ENCODE measurements at regions not wholly inside any gene's neighbourhood (a gene's known extent, or its start where the extent isn't known, plus 50 kb on each side); places are given as distances from the start of the nearest gene placed in this dataset.

DNA sequence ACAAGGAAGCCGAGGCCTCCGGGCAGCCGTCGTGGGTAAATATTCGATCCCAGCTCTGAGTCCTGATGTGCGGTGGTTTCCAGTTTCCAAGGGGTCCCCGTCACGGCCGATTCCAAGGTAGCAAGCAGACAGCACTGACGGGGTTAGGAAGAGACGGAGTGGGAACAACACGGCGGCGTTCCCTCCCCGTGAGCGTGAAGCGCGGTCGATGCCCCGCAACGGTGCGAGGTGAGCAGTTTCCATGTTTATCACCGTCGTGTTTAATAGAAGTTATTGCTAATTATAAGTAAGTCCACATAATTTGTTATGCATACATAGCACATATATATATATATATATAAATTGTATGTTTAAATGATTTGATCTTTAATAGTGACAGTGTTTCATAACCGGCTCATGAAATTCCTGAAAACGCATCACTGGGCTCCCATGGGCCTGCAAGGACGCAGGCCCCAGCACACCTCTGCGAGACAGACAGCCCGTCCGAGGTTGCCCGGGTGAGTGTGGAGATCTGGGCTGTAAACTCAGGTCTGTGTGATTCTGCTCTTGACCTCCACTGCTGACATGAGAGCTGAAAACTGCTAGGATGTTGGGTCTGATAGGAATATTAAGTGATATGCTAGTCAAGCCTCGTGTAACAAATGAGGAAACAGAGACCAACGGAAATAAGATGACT is 243.5 kb upstream of the SALL3 start:
- Mint-ChIP-seq H3K9me3 (peaks cover 0 to 3% (median 0%) of the 10 kb centered on the region in 11 donors), H3K4me3 (no peak overlapping the region), H3K27me3 (peaks cover 0 to 13% (median 0%) of the 10 kb centered on the region in 5 donors), H3K27ac (no peak overlapping the region), H3K4me1 (peaks cover 0 to 2% (median 0%) of the 10 kb centered on the region in 7 donors), H3K36me3 (no peaks in the 10 kb centered on the region)
- H3K4me1 ChIP-seq (ENCODE audit: control insufficient read depth in 2 of 2, insufficient read depth in 2 of 2, low read length in 2 of 2): no peaks in the 10 kb centered on the region
- ATAC-seq (no peak), DNase-seq (no peak)
- H3K27ac ChIP-seq (ENCODE audit: low read depth, low read length): no peak overlapping the region
- no peaks in the 10 kb centered on the region for H3K27me3 ChIP-seq (ENCODE audit: control insufficient read depth in 2 of 2, insufficient read depth in 2 of 2, low read length in 2 of 2)
- H3K4me3 ChIP-seq (ENCODE audit: low read length): no peak overlapping the region
- H3K9me3 ChIP-seq (ENCODE audit: control insufficient read depth in 2 of 3, low read length in 3 of 3): no peaks in the 10 kb centered on the region
- POLR2A ChIA-PET: no interaction called here
- H3K36me3 ChIP-seq (ENCODE audit: control insufficient read depth in 2 of 3, insufficient read depth in 3 of 3, low read length in 3 of 3): no peaks in the 10 kb centered on the region
- CTCF ChIA-PET: no interaction called here
- intact Hi-C loops (cut with micrococcal nuclease): no loop called here

DNA sequence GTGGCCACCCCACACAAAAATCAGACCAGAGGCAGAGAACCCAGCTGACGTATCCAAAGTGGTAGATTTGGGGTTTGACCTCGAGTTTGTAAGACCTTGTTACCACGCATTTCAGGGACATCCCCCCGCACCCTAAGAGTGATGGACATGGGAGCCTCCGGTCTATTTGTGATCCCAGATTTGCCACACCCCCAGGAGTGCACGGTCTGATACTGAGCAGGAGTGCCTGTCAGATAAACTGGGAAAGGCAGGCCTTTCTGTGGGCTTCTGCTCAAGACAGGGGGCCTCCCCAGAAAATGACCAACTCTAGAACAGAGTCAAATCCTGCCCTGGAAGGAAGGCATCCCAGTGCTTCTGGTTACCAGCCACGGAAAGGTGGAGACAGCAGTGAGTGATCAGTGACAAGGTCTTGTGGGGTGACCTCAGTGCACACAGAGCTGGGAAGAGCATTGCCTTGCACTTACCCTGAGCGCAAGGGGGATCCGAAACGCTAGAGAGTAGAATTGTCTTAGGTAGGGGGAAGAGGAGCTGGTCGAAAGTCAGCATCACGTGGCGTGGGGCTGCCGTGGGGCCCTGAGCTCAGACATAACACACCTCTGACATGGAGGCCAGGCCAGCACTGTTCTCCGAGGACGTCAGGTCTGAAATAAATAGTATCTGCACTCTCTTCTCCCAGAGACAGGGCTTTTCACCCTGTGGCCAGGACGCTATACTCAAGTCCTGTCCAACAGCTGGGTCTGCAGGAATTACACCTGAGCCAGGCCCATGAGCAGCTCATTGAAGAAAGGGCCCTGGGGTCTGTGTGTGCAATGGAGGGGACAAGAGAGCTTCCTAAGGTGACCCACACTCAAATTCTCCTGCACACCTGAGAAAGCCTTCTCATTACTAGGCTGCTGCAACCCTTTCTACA is 242.4 kb upstream of the SALL3 start:
- Histone ChIP-seq H3K4me1 (ENCODE audit: control insufficient read depth in 2 of 2, insufficient read depth in 2 of 2, low read length in 2 of 2) (no peaks in the 10 kb centered on the region), H3K27me3 (ENCODE audit: control insufficient read depth in 2 of 2, insufficient read depth in 2 of 2, low read length in 2 of 2) (no peaks in the 10 kb centered on the region), H3K9me3 (ENCODE audit: control insufficient read depth in 2 of 3, low read length in 3 of 3) (no peaks in the 10 kb centered on the region), H3K4me3 (ENCODE audit: low read length) (no peak overlapping the region), H3K36me3 (ENCODE audit: control insufficient read depth in 2 of 3, insufficient read depth in 3 of 3, low read length in 3 of 3) (no peaks in the 10 kb centered on the region), H3K27ac (ENCODE audit: low read depth, low read length) (no peak overlapping the region)
- Mint-ChIP-seq H3K4me1 (peaks cover 0 to 2% (median 0%) of the 10 kb centered on the region in 7 donors), H3K27ac (no peak overlapping the region), H3K4me3 (no peak overlapping the region), H3K36me3 (no peaks in the 10 kb centered on the region), H3K27me3 (peaks cover 0 to 13% (median 0%) of the 10 kb centered on the region in 5 donors), H3K9me3 (peaks cover 0 to 3% (median 0%) of the 10 kb centered on the region in 11 donors)
- ATAC-seq: no peak
- DNase-seq: no peak
- POLR2A ChIA-PET: no interaction called here
- intact Hi-C loops (cut with micrococcal nuclease): no loop called here
- CTCF ChIA-PET: no interaction called here

DNA sequence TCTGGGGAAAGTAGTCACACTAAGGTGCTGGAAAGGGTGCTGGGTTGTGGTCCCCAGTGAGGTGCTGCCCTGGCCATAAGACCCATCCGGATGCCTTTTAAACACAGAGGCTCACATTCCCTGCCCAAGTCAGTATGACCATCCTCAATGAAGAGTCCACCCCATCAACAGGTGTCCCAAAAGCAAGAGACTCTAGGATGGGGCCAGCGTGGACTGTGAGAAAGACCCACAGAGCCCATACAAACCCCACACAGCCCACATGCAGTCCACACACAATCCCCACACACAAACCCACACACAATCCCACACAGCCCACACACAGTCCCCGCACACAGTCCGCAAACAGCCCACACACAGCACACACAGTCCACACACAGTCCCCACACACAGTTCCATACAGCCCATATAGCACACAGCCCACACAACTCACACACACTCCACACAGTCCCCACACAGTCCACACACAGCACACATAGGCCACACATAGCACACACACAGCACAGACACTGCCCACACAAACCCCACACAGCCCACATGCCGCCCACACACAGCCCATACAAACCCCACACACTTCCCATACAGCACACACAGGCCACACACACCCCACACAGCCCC is 241.4 kb upstream of the SALL3 start:
- Histone ChIP-seq H3K27ac (ENCODE audit: low read depth, low read length) (no peak overlapping the region), H3K27me3 (ENCODE audit: control insufficient read depth in 2 of 2, insufficient read depth in 2 of 2, low read length in 2 of 2) (no peaks in the 10 kb centered on the region), H3K4me1 (ENCODE audit: control insufficient read depth in 2 of 2, insufficient read depth in 2 of 2, low read length in 2 of 2) (no peaks in the 10 kb centered on the region), H3K36me3 (ENCODE audit: control insufficient read depth in 2 of 3, insufficient read depth in 3 of 3, low read length in 3 of 3) (no peaks in the 10 kb centered on the region), H3K9me3 (ENCODE audit: control insufficient read depth in 2 of 3, low read length in 3 of 3) (no peaks in the 10 kb centered on the region), H3K4me3 (ENCODE audit: low read length) (no peak overlapping the region)
- Mint-ChIP-seq H3K4me3 (no peak overlapping the region), H3K27ac (no peak overlapping the region), H3K27me3 (peaks cover 0 to 11% (median 0%) of the 10 kb centered on the region in 5 donors), H3K9me3 (peaks cover 0 to 3% (median 0%) of the 10 kb centered on the region in 11 donors), H3K4me1 (peaks cover 0 to 2% (median 0%) of the 10 kb centered on the region in 7 donors), H3K36me3 (no peaks in the 10 kb centered on the region)
- ChIA-PET CTCF (no interaction called here), POLR2A (no interaction called here)
- intact Hi-C loops (cut with micrococcal nuclease): no loop called here
- no peak for ATAC-seq
- no peak for DNase-seq

DNA sequence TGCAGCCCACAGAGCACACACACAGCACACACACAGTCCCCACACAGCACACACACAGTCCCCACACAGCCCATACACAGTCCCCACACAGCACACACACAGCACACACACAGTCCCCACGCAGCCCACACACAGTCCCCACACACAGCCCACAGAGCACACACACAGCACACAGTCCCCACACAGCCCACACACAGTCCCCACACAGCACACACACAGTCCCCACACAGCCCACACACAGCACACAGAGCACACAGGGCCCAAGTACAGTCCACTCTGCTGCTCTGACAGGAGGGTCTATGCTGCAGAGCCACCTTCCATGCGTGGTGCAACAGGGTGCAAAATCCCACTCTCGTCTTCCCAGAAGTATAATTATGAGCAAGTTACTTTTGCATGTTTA is 240.5 kb upstream of the SALL3 start:
- no peaks in the 10 kb centered on the region for H3K27me3 ChIP-seq (ENCODE audit: control insufficient read depth in 2 of 2, insufficient read depth in 2 of 2, low read length in 2 of 2)
- CTCF ChIA-PET: no interaction called here
- ATAC-seq (peak; percentile 17), DNase-seq (no peak)
- no peaks in the 10 kb centered on the region for H3K9me3 ChIP-seq (ENCODE audit: control insufficient read depth in 2 of 3, low read length in 3 of 3)
- Mint-ChIP-seq H3K27ac (no peak overlapping the region), H3K9me3 (peaks cover 0 to 3% (median 0%) of the 10 kb centered on the region in 11 donors), H3K36me3 (no peaks in the 10 kb centered on the region), H3K27me3 (peaks cover 0 to 11% (median 0%) of the 10 kb centered on the region in 5 donors), H3K4me1 (peaks cover 0 to 2% (median 0%) of the 10 kb centered on the region in 7 donors), H3K4me3 (no peak overlapping the region)
- no peak overlapping the region for H3K4me3 ChIP-seq (ENCODE audit: low read length)
- POLR2A ChIA-PET: no interaction called here
- no peaks in the 10 kb centered on the region for H3K4me1 ChIP-seq (ENCODE audit: control insufficient read depth in 2 of 2, insufficient read depth in 2 of 2, low read length in 2 of 2)
- H3K27ac ChIP-seq (ENCODE audit: low read depth, low read length): no peak overlapping the region
- no peaks in the 10 kb centered on the region for H3K36me3 ChIP-seq (ENCODE audit: control insufficient read depth in 2 of 3, insufficient read depth in 3 of 3, low read length in 3 of 3)
- intact Hi-C loops (cut with micrococcal nuclease): no loop called here

DNA sequence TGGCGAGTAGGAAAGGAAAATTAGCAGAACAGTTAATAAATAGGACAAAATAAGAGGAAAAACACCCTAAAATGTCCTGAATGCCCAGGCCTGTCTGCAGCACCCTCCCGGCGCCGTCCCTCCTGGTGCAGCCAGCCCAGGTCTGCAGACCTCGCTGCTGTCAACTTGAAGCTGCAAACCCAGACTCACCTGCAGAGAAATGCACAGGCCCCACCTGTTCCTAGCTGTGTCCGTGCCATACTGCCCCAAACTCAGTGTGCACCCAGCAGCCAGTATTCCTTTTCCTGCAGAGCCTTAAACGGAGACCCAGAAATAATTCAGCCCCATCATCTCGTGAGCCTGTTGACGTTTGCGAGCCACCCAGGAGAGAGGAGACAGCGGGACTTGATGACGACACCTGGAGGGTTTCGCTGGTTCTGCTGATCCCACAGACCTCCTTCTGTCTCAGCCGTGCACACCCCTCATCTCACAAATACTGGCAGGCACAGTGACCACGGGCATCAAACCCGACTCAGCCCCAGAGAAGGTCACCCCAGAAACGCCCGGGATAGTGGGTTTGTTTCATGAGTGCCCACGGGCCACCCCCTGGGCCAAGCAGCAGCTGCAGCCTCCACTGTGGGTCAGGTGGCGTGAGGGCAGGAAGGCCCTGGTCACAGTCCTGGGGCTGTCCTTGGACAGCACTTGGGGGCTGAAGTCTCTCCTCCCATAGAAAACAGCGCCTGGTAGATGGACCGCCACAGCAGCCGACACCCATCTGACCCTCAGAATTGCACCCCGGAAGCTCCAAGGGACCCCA is 239.5 kb upstream of the SALL3 start:
- H3K4me3 ChIP-seq (ENCODE audit: low read length): no peak overlapping the region
- no peaks in the 10 kb centered on the region for H3K4me1 ChIP-seq (ENCODE audit: control insufficient read depth in 2 of 2, insufficient read depth in 2 of 2, low read length in 2 of 2)

DNA sequence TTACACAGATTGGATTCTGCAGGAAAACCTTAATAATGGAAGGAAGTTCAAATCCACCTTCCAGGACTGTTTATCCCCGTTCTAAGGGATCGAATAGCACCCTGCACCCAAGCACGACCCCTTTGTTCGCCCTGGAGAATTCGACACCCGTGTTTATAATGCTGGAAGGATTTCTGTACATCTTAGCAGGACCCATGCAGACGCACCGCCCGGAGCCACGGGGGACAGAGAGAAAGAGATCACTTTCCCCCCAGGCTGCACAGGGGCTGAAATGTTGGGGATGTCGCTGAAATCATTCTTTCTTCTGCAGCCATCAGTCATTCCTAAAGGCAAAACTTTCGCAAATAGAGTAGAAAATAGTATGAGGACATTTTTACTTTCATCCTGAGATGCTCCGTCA is 238.7 kb upstream of the SALL3 start:
- no peaks in the 10 kb centered on the region for H3K9me3 ChIP-seq (ENCODE audit: control insufficient read depth in 2 of 3, low read length in 3 of 3)
- DNase-seq (no peak), ATAC-seq (no peak)
- no peak overlapping the region for H3K4me3 Mint-ChIP-seq
- no peak overlapping the region for H3K4me3 ChIP-seq (ENCODE audit: low read length)
- H3K4me1 ChIP-seq (ENCODE audit: control insufficient read depth in 2 of 2, insufficient read depth in 2 of 2, low read length in 2 of 2): no peaks in the 10 kb centered on the region
- H3K27ac ChIP-seq (ENCODE audit: low read depth, low read length): no peak overlapping the region
- H3K36me3 Mint-ChIP-seq: no peaks in the 10 kb centered on the region
- ChIA-PET CTCF (no interaction called here), POLR2A (no interaction called here)
- H3K27me3 Mint-ChIP-seq: peaks cover 0 to 11% (median 0%) of the 10 kb centered on the region in 5 donors
- peaks cover 0 to 2% (median 0%) of the 10 kb centered on the region in 7 donors for H3K4me1 Mint-ChIP-seq
- intact Hi-C loops (cut with micrococcal nuclease): no loop called here
- H3K27me3 ChIP-seq (ENCODE audit: control insufficient read depth in 2 of 2, insufficient read depth in 2 of 2, low read length in 2 of 2): no peaks in the 10 kb centered on the region
- no peak overlapping the region for H3K27ac Mint-ChIP-seq
- H3K9me3 Mint-ChIP-seq: peaks cover 0 to 3% (median 0%) of the 10 kb centered on the region in 11 donors
- no peaks in the 10 kb centered on the region for H3K36me3 ChIP-seq (ENCODE audit: control insufficient read depth in 2 of 3, insufficient read depth in 3 of 3, low read length in 3 of 3)

More for the DNA sequence above, 239.5 kb upstream of the SALL3 start:
- peaks cover 0 to 3% (median 0%) of the 10 kb centered on the region in 11 donors for H3K9me3 Mint-ChIP-seq
- CTCF ChIA-PET: no interaction called here
- DNase-seq (no peak), ATAC-seq (no peak)
- no peaks in the 10 kb centered on the region for H3K36me3 Mint-ChIP-seq
- peaks cover 0 to 11% (median 0%) of the 10 kb centered on the region in 5 donors for H3K27me3 Mint-ChIP-seq
- H3K4me3 Mint-ChIP-seq: no peak overlapping the region
- no peak overlapping the region for H3K27ac Mint-ChIP-seq
- H3K9me3 ChIP-seq (ENCODE audit: control insufficient read depth in 2 of 3, low read length in 3 of 3): no peaks in the 10 kb centered on the region
- H3K4me1 Mint-ChIP-seq: peaks cover 0 to 2% (median 0%) of the 10 kb centered on the region in 7 donors
- H3K36me3 ChIP-seq (ENCODE audit: control insufficient read depth in 2 of 3, insufficient read depth in 3 of 3, low read length in 3 of 3): no peaks in the 10 kb centered on the region
- no peak overlapping the region for H3K27ac ChIP-seq (ENCODE audit: low read depth, low read length)
- H3K27me3 ChIP-seq (ENCODE audit: control insufficient read depth in 2 of 2, insufficient read depth in 2 of 2, low read length in 2 of 2): no peaks in the 10 kb centered on the region
- POLR2A ChIA-PET: no interaction called here
- intact Hi-C loops (cut with micrococcal nuclease): no loop called here
